Fibroblast of lung (primary cell): ENCODE measurements at regions not wholly inside any gene's neighbourhood (a gene's known extent, or its start where the extent isn't known, plus 50 kb on each side); places are given as distances from the start of the nearest gene placed in this dataset.

Experiments used
- DNase-seq, 2 donors: peaks; one replicate each; pipeline versions ENCODE4 v3.0.0 to v3.0.0-alpha.2; 2010; ENCODE audit warnings: low read depth in 2 of 2
- H2AFZ ChIP-seq: 2 replicates; pipeline ENCODE4 v1.5.1; 2012; ENCODE audit warnings: low read length, control low read depth, inconsistent platforms
- H3K27ac ChIP-seq: 2 replicates; pipeline ENCODE4 v1.5.1; 2011; ENCODE audit warnings: low read length, control low read depth; ENCODE audit not compliant: insufficient read depth
- H3K27me3 ChIP-seq: 2 replicates; pipeline ENCODE4 v1.5.1; 2011; ENCODE audit warnings: mild to moderate bottlenecking, low read length; ENCODE audit not compliant: control insufficient read depth, insufficient read depth
- H3K36me3 ChIP-seq: 2 replicates; pipeline ENCODE4 v1.5.1; 2011; ENCODE audit warnings: low read length; ENCODE audit not compliant: control insufficient read depth, insufficient read depth
- H3K4me1 ChIP-seq: 2 replicates; pipeline ENCODE4 v1.5.1; 2011; ENCODE audit warnings: low read length; ENCODE audit not compliant: control insufficient read depth, insufficient read depth; ENCODE audit errors: extremely low read depth
- H3K4me2 ChIP-seq: 2 replicates; pipeline ENCODE4 v1.5.1; 2011; ENCODE audit warnings: low read length, control low read depth; ENCODE audit not compliant: insufficient read depth; ENCODE audit errors: extremely low read depth
- H3K4me3 ChIP-seq, 4 experiments: fragments of 200-600 bp in 1 of 4; sonication (generic) in 1 of 4; replicated peaks in 1 of 4; 2 replicates each; pipeline ENCODE4 v1.5.1; 2011 to 2016; ENCODE audit warnings: low read length in 4 of 4, low read depth in 3 of 4, mild to moderate bottlenecking in 3 of 4, control low read depth in 2 of 4, inconsistent platforms in 1 of 4, mixed read lengths in 1 of 4; ENCODE audit not compliant: insufficient read depth in 1 of 4; ENCODE audit errors: control extremely low read depth in 1 of 4
- H3K79me2 ChIP-seq: 2 replicates; pipeline ENCODE4 v1.5.1; 2012; ENCODE audit warnings: mild to moderate bottlenecking, low read length, inconsistent platforms; ENCODE audit not compliant: control insufficient read depth, insufficient read depth
- H3K9ac ChIP-seq: 2 replicates; pipeline ENCODE4 v1.5.1; 2011; ENCODE audit warnings: mild to moderate bottlenecking, low read length, control low read depth; ENCODE audit not compliant: insufficient read depth
- H3K9me3 ChIP-seq: 2 replicates; pipeline ENCODE4 v1.5.1; 2012; ENCODE audit warnings: low read depth, low read length; ENCODE audit not compliant: control insufficient read depth, insufficient read depth
- H4K20me1 ChIP-seq: 2 replicates; pipeline ENCODE4 v1.5.1; 2011; ENCODE audit warnings: low read length; ENCODE audit not compliant: control insufficient read depth, insufficient read depth; ENCODE audit errors: extremely low read depth
- EZH2 ChIP-seq: IDR thresholded peaks from 2 replicates; pipeline ENCODE4 v1.5.1; 2012; ENCODE audit warnings: low read length, control low read depth, mild to moderate bottlenecking; ENCODE audit errors: missing control alignments
- TF ChIP-seq, protein P1 (sequence below), 2 donors: IDR thresholded peaks in 1 of 2; conservative IDR thresholded peaks in 1 of 2; 1 replicate in 1 of 2; 2 replicates in 1 of 2; pipeline ENCODE4 v1.5.1; 2011 to 2012; ENCODE audit warnings: low read length in 2 of 2, control low read depth in 1 of 2, inconsistent platforms in 1 of 2, low read depth in 1 of 2, mild to moderate bottlenecking in 1 of 2

DNA sequence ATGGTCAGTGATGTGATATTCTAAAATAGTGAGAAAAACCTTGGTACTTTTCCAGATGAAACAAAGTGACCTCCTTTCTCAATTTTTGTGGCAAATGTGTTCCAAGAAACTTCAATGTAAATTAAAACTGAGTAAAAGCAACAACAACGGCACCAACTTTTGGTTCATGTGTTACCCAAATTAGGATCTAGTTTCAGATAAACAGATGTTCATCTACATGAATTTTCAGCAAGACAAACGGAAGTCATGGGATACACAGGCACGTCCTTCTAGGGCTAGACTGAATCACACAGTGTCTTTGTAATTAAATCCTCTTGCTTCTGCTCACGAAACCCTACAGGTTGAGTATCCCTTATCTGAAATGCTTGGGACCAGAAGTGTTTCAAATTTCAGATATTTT is 915.2 kb downstream of the TFAP2A start:
- Histone ChIP-seq H2AFZ (no peak overlapping the region), H3K4me2 (no peak overlapping the region), H3K9me3 (no peaks in the 10 kb centered on the region), H4K20me1 (no peaks in the 10 kb centered on the region), H3K27ac (no peak overlapping the region), H3K4me1 (no peaks in the 10 kb centered on the region), H3K36me3 (no peaks in the 10 kb centered on the region), H3K4me3 (no peak overlapping the region), H3K27me3 (no peaks in the 10 kb centered on the region), H3K79me2 (no peaks in the 10 kb centered on the region), H3K9ac (no peak overlapping the region)
- no peak for TF ChIP-seq EZH2
- TF ChIP-seq, protein P1, sequence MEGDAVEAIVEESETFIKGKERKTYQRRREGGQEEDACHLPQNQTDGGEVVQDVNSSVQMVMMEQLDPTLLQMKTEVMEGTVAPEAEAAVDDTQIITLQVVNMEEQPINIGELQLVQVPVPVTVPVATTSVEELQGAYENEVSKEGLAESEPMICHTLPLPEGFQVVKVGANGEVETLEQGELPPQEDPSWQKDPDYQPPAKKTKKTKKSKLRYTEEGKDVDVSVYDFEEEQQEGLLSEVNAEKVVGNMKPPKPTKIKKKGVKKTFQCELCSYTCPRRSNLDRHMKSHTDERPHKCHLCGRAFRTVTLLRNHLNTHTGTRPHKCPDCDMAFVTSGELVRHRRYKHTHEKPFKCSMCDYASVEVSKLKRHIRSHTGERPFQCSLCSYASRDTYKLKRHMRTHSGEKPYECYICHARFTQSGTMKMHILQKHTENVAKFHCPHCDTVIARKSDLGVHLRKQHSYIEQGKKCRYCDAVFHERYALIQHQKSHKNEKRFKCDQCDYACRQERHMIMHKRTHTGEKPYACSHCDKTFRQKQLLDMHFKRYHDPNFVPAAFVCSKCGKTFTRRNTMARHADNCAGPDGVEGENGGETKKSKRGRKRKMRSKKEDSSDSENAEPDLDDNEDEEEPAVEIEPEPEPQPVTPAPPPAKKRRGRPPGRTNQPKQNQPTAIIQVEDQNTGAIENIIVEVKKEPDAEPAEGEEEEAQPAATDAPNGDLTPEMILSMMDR (conservative IDR thresholded peaks at IDR 0.05 in 1 of 2, IDR thresholded peaks at IDR 0.05 in 1 of 2; ENCODE audit: low read depth in 1 of 2, low read length in 2 of 2): no peak
- DNase-seq: no peak

DNA sequence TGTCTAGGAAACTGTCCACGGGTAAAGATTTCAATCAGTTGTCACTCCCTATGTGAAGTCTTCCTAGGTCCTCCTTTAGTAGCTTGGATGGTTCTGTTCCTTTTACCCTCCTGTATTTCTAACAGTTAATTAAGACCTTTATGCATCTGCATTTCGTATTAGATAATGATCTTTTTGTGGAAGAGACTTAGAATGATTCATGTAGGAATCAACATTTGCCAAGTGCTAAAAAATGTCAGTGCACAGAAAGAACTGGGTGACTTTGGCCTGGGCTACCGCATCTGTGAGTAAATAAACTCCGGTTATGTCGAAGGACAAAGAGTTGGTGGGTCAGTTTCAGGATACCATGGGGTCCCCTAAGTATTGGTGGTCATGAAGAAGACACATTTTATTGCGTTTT is 918.0 kb downstream of the TFAP2A start:
- Histone ChIP-seq H3K79me2 (no peaks in the 10 kb centered on the region), H3K9me3 (no peaks in the 10 kb centered on the region), H3K36me3 (no peaks in the 10 kb centered on the region), H3K4me3 (no peak overlapping the region), H4K20me1 (no peaks in the 10 kb centered on the region), H3K4me2 (no peak overlapping the region), H2AFZ (no peak overlapping the region), H3K27me3 (no peaks in the 10 kb centered on the region), H3K27ac (no peak overlapping the region), H3K4me1 (no peaks in the 10 kb centered on the region), H3K9ac (no peak overlapping the region)
- peak in 1 of 2 donors; percentile 63 for DNase-seq
- no peak for TF ChIP-seq EZH2
- TF ChIP-seq, protein P1 (conservative IDR thresholded peaks at IDR 0.05 in 1 of 2, IDR thresholded peaks at IDR 0.05 in 1 of 2; ENCODE audit: low read depth in 1 of 2, low read length in 2 of 2): no peak

DNA sequence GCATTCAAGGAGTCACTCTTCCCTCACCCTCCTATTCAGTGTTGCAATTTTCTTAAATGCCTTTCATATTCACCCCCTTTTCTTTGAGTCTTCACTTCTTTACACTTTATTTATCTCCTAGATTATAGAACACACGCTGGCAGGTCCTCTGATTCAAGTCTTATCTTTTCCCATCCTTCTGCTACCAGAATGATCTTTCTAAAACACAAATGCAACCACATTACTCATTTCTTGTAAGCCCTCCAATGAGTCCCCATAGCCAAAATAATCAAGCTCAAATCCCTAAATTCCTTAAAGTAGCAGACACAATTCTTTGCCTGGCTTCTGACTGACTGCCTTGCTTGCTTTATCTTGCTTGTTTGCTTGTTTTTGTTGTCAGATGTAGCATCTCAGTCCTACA is 920.0 kb downstream of the TFAP2A start:
- no peak overlapping the region for H3K4me2 ChIP-seq
- DNase-seq: peak; percentile 27 to 87
- H3K9ac ChIP-seq: no peak overlapping the region
- no peak overlapping the region for H2AFZ ChIP-seq
- no peak overlapping the region for H3K4me3 ChIP-seq
- H3K27me3 ChIP-seq: no peaks in the 10 kb centered on the region
- H3K4me1 ChIP-seq: no peaks in the 10 kb centered on the region
- H4K20me1 ChIP-seq: no peaks in the 10 kb centered on the region
- no peaks in the 10 kb centered on the region for H3K79me2 ChIP-seq
- H3K27ac ChIP-seq: no peak overlapping the region
- no peaks in the 10 kb centered on the region for H3K36me3 ChIP-seq
- TF ChIP-seq, protein P1 (conservative IDR thresholded peaks at IDR 0.05 in 1 of 2, IDR thresholded peaks at IDR 0.05 in 1 of 2; ENCODE audit: low read depth in 1 of 2, low read length in 2 of 2): no peak
- no peak for TF ChIP-seq EZH2
- H3K9me3 ChIP-seq: no peaks in the 10 kb centered on the region
